A549 (cell line): ENCODE measurements at regions not wholly inside any gene's neighbourhood (a gene's known extent, or its start where the extent isn't known, plus 50 kb on each side); places are given as distances from the start of the nearest gene placed in this dataset.
A peak's percentile ranks its signal among the peaks of the same experiment; 100 is the strongest.

Experiments used
- BHLHE40 ChIP-seq: IDR thresholded peaks from 2 replicates; pipeline ENCODE4 v1.6.1; 2012; ENCODE audit warnings: low read depth, low read length, inconsistent platforms
- CEBPB ChIP-seq, 2 experiments: fragments of >200 bp in 1 of 2; sonication (Bioruptor Twin) in 1 of 2; formaldehyde crosslinking in 1 of 2; IDR thresholded peaks; 2 replicates each; pipeline ENCODE4 v1.6.1; 2012 to 2016
- EHMT2 ChIP-seq: fragments of 200-600 bp; sonication (generic); IDR thresholded peaks from 2 replicates; pipeline ENCODE4 v1.6.1; 2016; ENCODE audit warnings: antibody characterized with exemption, low read depth, mild to moderate bottlenecking, moderate library complexity
- EP300 ChIP-seq, 2 experiments: fragments of >200 bp; sonication (Bioruptor Twin); formaldehyde crosslinking; IDR thresholded peaks; 2 replicates in 1 of 2; 3 replicates in 1 of 2; pipeline ENCODE4 v1.6.1; 2016 to 2017
- HDAC2 ChIP-seq: fragments of 200-600 bp; sonication (generic); IDR thresholded peaks from 2 replicates; pipeline ENCODE4 v1.6.1; 2016
- JUN ChIP-seq, 2 experiments: fragments of >200 bp; sonication (Bioruptor Twin); formaldehyde crosslinking; IDR thresholded peaks; 2 replicates in 1 of 2; 3 replicates in 1 of 2; pipeline ENCODE4 v1.6.1; 2016 to 2017
- POLR2A ChIP-seq: IDR thresholded peaks from 2 replicates; pipeline ENCODE4 v1.6.1; 2012; ENCODE audit warnings: mild to moderate bottlenecking, low read length
- RAD21 ChIP-seq, 2 experiments: fragments of >200 bp in 1 of 2; sonication (Bioruptor Twin) in 1 of 2; formaldehyde crosslinking in 1 of 2; IDR thresholded peaks in 1 of 2; conservative IDR thresholded peaks in 1 of 2; 2 replicates in 1 of 2; 3 replicates in 1 of 2; pipeline ENCODE4 v1.6.1; 2012 to 2018; ENCODE audit warnings: inconsistent platforms in 1 of 2
- REST ChIP-seq: fragments of 200-600 bp; sonication (generic); IDR thresholded peaks from 2 replicates; pipeline ENCODE4 v1.6.1; 2016; ENCODE audit warnings: antibody characterized with exemption, mild to moderate bottlenecking, moderate library complexity
- RFX5 ChIP-seq: fragments of 450-650 bp; IDR thresholded peaks from 2 replicates; pipeline ENCODE4 v1.7.1; 2014; ENCODE audit warnings: antibody characterized with exemption, mild to moderate bottlenecking, moderate library complexity
- SMC3 ChIP-seq: fragments of >200 bp; sonication (Bioruptor Twin); formaldehyde crosslinking; IDR thresholded peaks from 3 replicates; pipeline ENCODE4 v1.6.1; 2018; ENCODE audit warnings: inconsistent platforms
- TF ChIP-seq, protein P1 (sequence below): fragments of >200 bp; sonication (Bioruptor Twin); formaldehyde crosslinking; IDR thresholded peaks from 3 replicates; pipeline ENCODE4 v1.5.1; 2016
- TF ChIP-seq, protein P2 (sequence below): IDR thresholded peaks from 2 replicates; pipeline ENCODE4 v1.6.1; 2012

DNA sequence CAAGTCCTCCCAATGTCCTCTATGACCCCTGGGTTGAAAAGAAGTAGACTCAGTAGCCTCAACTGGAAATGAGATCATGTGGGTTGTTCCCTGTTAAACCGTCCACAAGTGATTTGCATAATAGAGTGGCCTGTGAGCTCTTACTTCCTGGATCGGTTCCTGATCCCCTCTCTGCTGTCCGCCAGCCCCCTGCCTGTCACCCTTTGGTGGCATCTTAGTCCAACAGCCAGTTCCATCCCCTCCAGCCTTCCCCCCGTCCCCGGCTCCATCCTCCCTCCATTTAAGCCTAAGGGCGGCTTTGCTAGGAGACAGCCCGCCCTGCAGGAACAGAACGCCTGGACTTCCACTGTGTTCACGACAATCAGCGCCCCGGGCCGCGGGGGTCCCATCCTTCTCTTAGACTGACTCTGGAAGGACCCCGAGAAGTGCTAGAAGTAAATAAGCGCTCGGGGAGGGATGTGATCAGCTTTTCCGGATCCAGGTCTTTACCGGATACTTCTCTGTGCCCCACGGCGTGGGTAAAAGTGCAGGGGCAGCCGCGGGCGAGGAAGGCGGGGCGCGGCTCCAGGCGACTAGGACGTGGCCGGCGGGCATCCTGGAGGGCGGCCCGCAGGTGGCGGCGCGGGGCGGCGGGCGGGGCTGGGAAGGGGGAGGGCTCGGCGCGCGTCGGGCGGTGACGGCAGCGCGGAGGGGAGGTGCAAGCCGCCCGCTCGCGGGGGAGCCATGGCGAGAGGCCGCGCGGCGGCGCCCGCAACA is 51.2 kb upstream of the ULK4 start:
- TF ChIP-seq CEBPB (IDR thresholded peaks at IDR 0.05), result no peak
- TF ChIP-seq BHLHE40, result no peak
- TF ChIP-seq, protein P1, sequence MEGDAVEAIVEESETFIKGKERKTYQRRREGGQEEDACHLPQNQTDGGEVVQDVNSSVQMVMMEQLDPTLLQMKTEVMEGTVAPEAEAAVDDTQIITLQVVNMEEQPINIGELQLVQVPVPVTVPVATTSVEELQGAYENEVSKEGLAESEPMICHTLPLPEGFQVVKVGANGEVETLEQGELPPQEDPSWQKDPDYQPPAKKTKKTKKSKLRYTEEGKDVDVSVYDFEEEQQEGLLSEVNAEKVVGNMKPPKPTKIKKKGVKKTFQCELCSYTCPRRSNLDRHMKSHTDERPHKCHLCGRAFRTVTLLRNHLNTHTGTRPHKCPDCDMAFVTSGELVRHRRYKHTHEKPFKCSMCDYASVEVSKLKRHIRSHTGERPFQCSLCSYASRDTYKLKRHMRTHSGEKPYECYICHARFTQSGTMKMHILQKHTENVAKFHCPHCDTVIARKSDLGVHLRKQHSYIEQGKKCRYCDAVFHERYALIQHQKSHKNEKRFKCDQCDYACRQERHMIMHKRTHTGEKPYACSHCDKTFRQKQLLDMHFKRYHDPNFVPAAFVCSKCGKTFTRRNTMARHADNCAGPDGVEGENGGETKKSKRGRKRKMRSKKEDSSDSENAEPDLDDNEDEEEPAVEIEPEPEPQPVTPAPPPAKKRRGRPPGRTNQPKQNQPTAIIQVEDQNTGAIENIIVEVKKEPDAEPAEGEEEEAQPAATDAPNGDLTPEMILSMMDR, result no peak; the same call in 2 of the 3 replicates
- TF ChIP-seq EHMT2, result no peak
- TF ChIP-seq SMC3, result peak; percentile 30; the same call in 1 of the 3 replicates
- TF ChIP-seq RFX5, result no peak
- no peak for TF ChIP-seq REST
- no peak for TF ChIP-seq HDAC2
- TF ChIP-seq POLR2A, result peak; percentile 55
- no peak; a peak in 1 of 5 replicates for TF ChIP-seq RAD21 (conservative IDR thresholded peaks at IDR 0.05 in 1 of 2, IDR thresholded peaks at IDR 0.05 in 1 of 2)
- TF ChIP-seq, protein P2, sequence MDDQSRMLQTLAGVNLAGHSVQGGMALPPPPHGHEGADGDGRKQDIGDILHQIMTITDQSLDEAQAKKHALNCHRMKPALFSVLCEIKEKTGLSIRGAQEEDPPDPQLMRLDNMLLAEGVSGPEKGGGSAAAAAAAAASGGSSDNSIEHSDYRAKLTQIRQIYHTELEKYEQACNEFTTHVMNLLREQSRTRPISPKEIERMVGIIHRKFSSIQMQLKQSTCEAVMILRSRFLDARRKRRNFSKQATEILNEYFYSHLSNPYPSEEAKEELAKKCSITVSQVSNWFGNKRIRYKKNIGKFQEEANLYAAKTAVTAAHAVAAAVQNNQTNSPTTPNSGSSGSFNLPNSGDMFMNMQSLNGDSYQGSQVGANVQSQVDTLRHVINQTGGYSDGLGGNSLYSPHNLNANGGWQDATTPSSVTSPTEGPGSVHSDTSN, result no peak
- no peak for TF ChIP-seq EP300 (IDR thresholded peaks at IDR 0.05)
- no peak for TF ChIP-seq JUN (IDR thresholded peaks at IDR 0.05)
